ENCODE measurements at regions not wholly inside any gene's neighbourhood (a gene's known extent, or its start where the extent isn't known, plus 50 kb on each side); places are given as distances from the start of the nearest gene placed in this dataset.

DNA sequence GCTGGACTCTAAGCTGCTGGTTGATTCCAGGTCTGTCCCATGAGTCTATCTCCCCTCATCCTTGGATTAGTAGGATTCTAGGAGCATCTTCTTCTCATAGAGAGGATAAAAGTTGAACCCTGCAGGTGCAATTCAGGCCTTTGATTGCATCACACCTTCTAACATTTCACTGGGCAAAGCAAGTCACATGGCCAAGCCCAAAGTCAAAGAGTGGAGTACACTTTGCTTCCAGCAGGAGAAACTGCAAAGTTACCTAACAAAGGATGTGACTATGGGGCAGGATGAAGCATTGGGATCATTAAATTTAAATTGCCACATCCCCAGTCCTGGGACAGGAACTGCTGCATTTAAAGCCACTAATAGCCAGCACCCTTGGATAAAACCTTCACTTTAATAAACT, 51.0 kb upstream of the EGFLAM start:
- Mint-ChIP-seq H3K36me3 (no peaks in the 10 kb centered on the region), H3K4me1 (no peaks in the 10 kb centered on the region), H3K4me3 (no peak overlapping the region), H3K9me3 (no peaks in the 10 kb centered on the region), H3K27ac (no peak overlapping the region), H3K27me3 (peaks cover 17% of the 10 kb centered on the region)
- CTCF ChIA-PET, result no interaction called here
- DNase-seq, result no peak

DNA sequence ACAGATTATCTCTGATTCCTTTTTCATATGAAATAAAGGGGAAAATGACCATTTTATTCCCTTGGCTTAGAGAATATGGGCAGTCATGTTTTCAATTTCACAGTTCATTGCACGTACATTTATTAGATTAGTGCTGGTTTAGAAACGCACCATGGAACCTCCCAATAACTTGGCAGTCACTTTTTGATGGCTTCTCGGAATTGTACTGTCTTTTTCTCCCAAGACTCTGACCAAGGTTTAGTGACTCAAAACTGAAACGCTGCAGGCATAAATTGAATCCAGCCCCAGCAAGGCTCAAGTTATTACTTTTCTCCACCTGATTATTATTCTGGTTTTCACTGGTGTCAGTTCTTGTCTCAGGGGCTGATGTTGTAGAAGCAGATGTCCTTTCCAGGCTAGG, 55.6 kb upstream of the EGFLAM start:
- H3K27me3 Mint-ChIP-seq, result peaks cover 26% of the 10 kb centered on the region
- DNase-seq, result no peak
- H3K4me3 Mint-ChIP-seq, result no peak overlapping the region
- H3K9me3 Mint-ChIP-seq, result no peaks in the 10 kb centered on the region
- CTCF ChIA-PET, result no interaction called here
- H3K4me1 Mint-ChIP-seq, result no peaks in the 10 kb centered on the region
- no peaks in the 10 kb centered on the region for H3K36me3 Mint-ChIP-seq
- no peak overlapping the region for H3K27ac Mint-ChIP-seq

DNA sequence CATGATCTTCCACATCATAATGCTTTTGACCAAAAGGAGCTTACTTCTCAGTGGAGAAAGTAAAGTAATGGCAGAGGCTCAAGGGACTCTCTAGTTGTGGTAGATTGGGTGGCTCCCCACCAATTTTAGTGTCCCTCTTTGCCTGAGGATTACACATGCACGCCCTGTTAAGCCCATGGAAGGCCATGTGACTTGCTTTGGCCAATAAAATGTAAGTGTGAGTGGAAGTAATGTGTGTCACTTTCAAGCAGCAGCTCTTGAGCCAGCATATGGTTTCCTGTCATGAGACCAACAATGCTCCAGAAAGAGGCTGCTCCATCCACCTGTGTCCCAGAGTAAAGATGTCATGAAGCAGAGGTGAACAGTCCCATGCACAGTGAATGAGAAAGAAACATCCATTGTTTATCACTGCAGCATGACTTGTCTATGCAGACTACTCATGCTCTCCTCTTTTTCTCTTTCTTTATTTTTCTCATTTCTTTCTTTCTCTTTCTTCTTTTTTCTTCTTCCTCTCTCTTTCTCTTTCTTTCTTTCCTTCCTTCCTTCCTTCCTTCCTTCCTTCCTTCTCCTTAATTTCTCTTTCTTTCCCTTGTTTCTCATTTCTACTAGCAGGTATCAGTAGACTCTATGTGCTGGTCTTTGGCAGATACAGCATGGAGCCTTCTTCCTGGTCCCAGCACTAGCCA, 57.3 kb upstream of the EGFLAM start:
- H3K4me1 Mint-ChIP-seq, result no peaks in the 10 kb centered on the region
- CTCF ChIA-PET, result interaction anchor here (0.8 to 1.3 kb wide), 2 partner anchors 9 to 1779 kb away, joined by 3 read pairs; no protein-coding TSS in a partner anchor
- H3K27me3 Mint-ChIP-seq, result peaks cover 28% of the 10 kb centered on the region
- DNase-seq, result no peak
- H3K9me3 Mint-ChIP-seq, result no peaks in the 10 kb centered on the region
- no peaks in the 10 kb centered on the region for H3K36me3 Mint-ChIP-seq
- no peak overlapping the region for H3K27ac Mint-ChIP-seq
- H3K4me3 Mint-ChIP-seq, result no peak overlapping the region

GRCh38 chr5:38197118-38197517, 61.2 kb upstream of the EGFLAM start:
- H3K4me3 Mint-ChIP-seq, result no peak overlapping the region
- CTCF ChIA-PET, result no interaction called here
- no peak overlapping the region for H3K27ac Mint-ChIP-seq
- peaks cover 43% of the 10 kb centered on the region for H3K27me3 Mint-ChIP-seq
- H3K36me3 Mint-ChIP-seq, result no peaks in the 10 kb centered on the region
- DNase-seq, result no peak
- H3K4me1 Mint-ChIP-seq, result no peaks in the 10 kb centered on the region
- H3K9me3 Mint-ChIP-seq, result no peaks in the 10 kb centered on the region

DNA sequence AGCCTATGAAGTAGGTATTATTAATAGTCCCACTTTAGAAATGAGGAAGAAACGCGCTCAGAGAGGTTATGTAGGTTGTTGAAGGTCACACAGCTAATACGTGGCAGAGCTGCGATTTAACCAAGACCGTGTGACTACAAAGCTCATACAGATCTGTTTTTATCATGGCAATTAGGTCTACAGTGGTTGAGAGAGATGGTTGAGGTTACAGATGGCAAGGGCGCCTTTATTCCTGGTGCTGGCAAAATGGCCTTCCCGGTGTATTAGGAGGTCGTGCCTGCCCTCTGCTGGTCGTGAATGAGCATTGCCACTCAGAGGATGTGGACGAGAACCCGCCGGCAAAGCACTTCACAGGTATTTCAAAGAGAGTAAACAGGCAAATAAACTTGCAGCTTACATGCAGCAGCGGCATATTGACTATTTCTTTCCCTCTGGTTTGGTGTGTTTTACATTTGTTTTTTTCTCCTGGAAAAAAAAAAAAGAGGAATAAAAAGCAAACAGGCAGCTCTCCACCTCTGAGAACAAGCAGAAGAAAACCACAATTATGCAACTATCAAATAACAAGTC, 65.3 kb upstream of the EGFLAM start:
- DNase-seq, result peak; percentile 73
- H3K27ac Mint-ChIP-seq, result no peak overlapping the region

GRCh38 chr5:38191693-38192092, 66.7 kb upstream of the EGFLAM start:
- CTCF ChIA-PET, result interaction anchor here (0.7 to 2.4 kb wide), 6 partner anchors 9 to 780 kb away, joined by 3 to 22 read pairs (median 6); partner anchors contain the start of gene GDNF

More for the DNA sequence above, 65.3 kb upstream of the EGFLAM start:
- H3K27me3 Mint-ChIP-seq, result peaks cover 58% of the 10 kb centered on the region
- H3K9me3 Mint-ChIP-seq, result no peaks in the 10 kb centered on the region
- no peaks in the 10 kb centered on the region for H3K36me3 Mint-ChIP-seq
- no peak overlapping the region for H3K4me3 Mint-ChIP-seq
- CTCF ChIA-PET, result interaction anchor here (0.6 to 2.4 kb wide), 13 partner anchors 13 to 1464 kb away, joined by 3 to 22 read pairs (median 5); partner anchors contain the start of gene GDNF
- no peaks in the 10 kb centered on the region for H3K4me1 Mint-ChIP-seq

GRCh38 chr5:38190111-38190510, 68.2 kb upstream of the EGFLAM start:
- Mint-ChIP-seq H3K4me1 (no peaks in the 10 kb centered on the region), H3K27ac (no peak overlapping the region), H3K4me3 (no peak overlapping the region), H3K36me3 (no peaks in the 10 kb centered on the region), H3K9me3 (no peaks in the 10 kb centered on the region), H3K27me3 (peaks cover 50% of the 10 kb centered on the region)
- CTCF ChIA-PET, result no interaction called here
- no peak for DNase-seq

More at GRCh38 chr5:38191693-38192092, 66.7 kb upstream of the EGFLAM start:
- Mint-ChIP-seq H3K4me3 (no peak overlapping the region), H3K4me1 (no peaks in the 10 kb centered on the region), H3K27ac (no peak overlapping the region), H3K27me3 (peaks cover 52% of the 10 kb centered on the region), H3K9me3 (no peaks in the 10 kb centered on the region), H3K36me3 (no peaks in the 10 kb centered on the region)
- DNase-seq, result no peak

DNA sequence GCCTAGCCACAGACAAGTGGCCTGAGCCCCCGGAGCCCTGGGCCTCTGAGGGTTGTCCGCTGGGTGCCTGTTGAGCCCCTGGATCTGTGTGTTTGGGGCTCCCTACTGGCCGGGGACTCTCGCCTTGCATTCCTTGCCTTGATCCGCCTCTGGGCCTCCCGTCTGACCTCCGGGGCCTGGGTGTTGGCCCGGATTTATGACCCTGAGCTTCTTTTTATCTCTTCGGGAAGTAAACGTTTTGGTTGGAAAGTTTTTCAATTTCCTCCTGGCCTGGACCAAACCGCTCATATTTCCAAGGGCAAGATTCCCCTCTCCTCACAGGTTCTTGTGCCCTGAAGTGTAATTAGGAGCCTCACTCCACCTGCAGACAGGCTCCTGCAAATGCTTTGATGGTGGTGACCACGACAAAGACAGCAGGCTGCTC, 69.3 kb upstream of the EGFLAM start:
- CTCF ChIA-PET, result no interaction called here
- DNase-seq, result no peak
- H3K4me1 Mint-ChIP-seq, result no peaks in the 10 kb centered on the region
- peaks cover 40% of the 10 kb centered on the region for H3K27me3 Mint-ChIP-seq
- no peaks in the 10 kb centered on the region for H3K36me3 Mint-ChIP-seq
- H3K27ac Mint-ChIP-seq, result no peak overlapping the region
- no peak overlapping the region for H3K4me3 Mint-ChIP-seq
- H3K9me3 Mint-ChIP-seq, result no peaks in the 10 kb centered on the region

- Mint-ChIP-seq H3K27me3 (peaks cover 35% of the 10 kb centered on the region), H3K9me3 (no peaks in the 10 kb centered on the region), H3K36me3 (no peaks in the 10 kb centered on the region), H3K4me1 (no peaks in the 10 kb centered on the region), H3K4me3 (no peak overlapping the region), H3K27ac (no peak overlapping the region)
- no peak for DNase-seq
- CTCF ChIA-PET, result no interaction called here
Observed at GRCh38 chr5:38188591-38188990, 69.8 kb upstream of the EGFLAM start.

GRCh38 chr5:38187532-38187931, 70.8 kb upstream of the EGFLAM start:
- Mint-ChIP-seq H3K27ac (no peak overlapping the region), H3K9me3 (no peaks in the 10 kb centered on the region), H3K4me3 (no peak overlapping the region), H3K4me1 (no peaks in the 10 kb centered on the region), H3K36me3 (no peaks in the 10 kb centered on the region), H3K27me3 (peaks cover 28% of the 10 kb centered on the region)
- CTCF ChIA-PET, result no interaction called here
- DNase-seq, result no peak

DNA sequence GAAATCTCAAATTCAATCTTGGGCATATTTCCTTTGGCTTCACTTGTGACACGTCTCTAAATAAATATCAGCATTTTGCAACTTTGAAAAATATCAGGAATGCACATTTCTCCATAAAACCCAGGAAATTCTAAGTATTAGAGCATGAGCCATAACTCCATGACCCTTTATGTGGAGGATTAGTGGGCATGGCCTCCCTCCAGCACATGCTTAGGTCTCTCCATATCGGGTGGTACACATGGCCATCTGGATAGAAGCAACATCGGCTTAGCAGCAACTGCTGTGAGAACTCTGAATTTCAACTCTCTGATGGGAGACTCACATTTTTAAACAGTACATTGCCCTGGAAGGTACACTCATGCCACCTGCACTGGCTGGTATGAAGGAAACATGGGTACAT, 73.7 kb upstream of the EGFLAM start:
- H3K9me3 Mint-ChIP-seq, result no peaks in the 10 kb centered on the region
- DNase-seq, result no peak
- no peaks in the 10 kb centered on the region for H3K36me3 Mint-ChIP-seq
- CTCF ChIA-PET, result no interaction called here
- H3K27ac Mint-ChIP-seq, result no peak overlapping the region
- H3K4me1 Mint-ChIP-seq, result no peaks in the 10 kb centered on the region
- H3K27me3 Mint-ChIP-seq, result peaks cover 11% of the 10 kb centered on the region
- no peak overlapping the region for H3K4me3 Mint-ChIP-seq

- H3K27ac Mint-ChIP-seq, result no peak overlapping the region
- no peaks in the 10 kb centered on the region for H3K27me3 Mint-ChIP-seq
- no peaks in the 10 kb centered on the region for H3K36me3 Mint-ChIP-seq
- H3K9me3 Mint-ChIP-seq, result no peaks in the 10 kb centered on the region
- no peak for DNase-seq
- H3K4me1 Mint-ChIP-seq, result no peaks in the 10 kb centered on the region
- no peak overlapping the region for H3K4me3 Mint-ChIP-seq
- CTCF ChIA-PET, result no interaction called here
Observed at GRCh38 chr5:38182991-38183390, 75.4 kb upstream of the EGFLAM start.

DNA sequence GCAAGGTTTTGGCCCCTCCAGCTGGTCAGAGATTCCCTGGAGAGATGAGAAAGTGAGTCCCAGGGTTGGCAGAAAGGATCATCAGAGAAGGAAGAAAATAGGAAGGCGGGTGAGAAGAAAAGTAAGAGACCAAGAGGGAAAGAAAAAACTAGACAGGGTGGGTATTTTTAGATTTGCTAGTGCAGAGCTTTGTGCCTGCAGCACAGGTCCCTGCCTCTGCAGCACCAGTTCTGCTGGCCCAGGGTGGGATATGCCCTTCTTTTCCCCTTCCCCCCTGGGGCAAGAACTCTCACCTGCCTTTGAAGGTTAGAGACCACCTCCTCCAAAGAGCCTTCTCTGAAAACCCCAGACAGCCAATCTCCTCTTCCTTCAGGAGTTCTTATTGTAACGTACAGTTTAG, 90.3 kb upstream of the EGFLAM start:
- H3K36me3 Mint-ChIP-seq, result no peaks in the 10 kb centered on the region
- no peak overlapping the region for H3K27ac Mint-ChIP-seq
- H3K9me3 Mint-ChIP-seq, result no peaks in the 10 kb centered on the region
- H3K4me1 Mint-ChIP-seq, result no peaks in the 10 kb centered on the region
- CTCF ChIA-PET, result interaction anchor here (1.2 kb wide), 1 partner anchor 11 kb away, joined by 4 read pairs; no protein-coding TSS in a partner anchor
- DNase-seq, result no peak
- no peaks in the 10 kb centered on the region for H3K27me3 Mint-ChIP-seq
- H3K4me3 Mint-ChIP-seq, result no peak overlapping the region

GRCh38 chr5:38167562-38167996, 90.8 kb upstream of the EGFLAM start:
- no peaks in the 10 kb centered on the region for H3K27me3 Mint-ChIP-seq
- no peaks in the 10 kb centered on the region for H3K36me3 Mint-ChIP-seq
- CTCF ChIA-PET, result interaction anchor here (1.2 kb wide), 1 partner anchor 10 kb away, joined by 4 read pairs; no protein-coding TSS in a partner anchor
- H3K9me3 Mint-ChIP-seq, result no peaks in the 10 kb centered on the region
- no peaks in the 10 kb centered on the region for H3K4me1 Mint-ChIP-seq
- no peak overlapping the region for H3K4me3 Mint-ChIP-seq
- no peak for DNase-seq
- H3K27ac Mint-ChIP-seq, result no peak overlapping the region

DNA sequence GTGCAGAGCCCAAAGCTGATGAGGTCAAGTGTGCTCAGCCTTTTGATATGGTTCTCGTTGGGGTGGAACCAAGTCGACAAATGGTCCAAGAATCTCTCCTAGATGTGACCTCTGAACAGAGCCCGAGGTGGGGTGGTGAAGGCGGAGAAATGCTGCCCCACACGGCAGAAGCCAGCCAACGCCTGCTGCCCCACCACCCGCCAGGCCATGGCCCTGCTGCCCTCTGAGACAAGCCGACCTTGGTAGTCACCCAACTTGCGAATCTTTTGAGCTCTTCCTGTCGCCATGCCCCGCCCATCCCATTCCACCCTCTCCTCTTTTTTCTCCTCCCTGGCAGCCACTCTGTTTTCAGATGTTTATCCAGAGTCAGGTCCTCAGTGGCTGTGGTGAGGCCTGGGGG, 91.5 kb upstream of the EGFLAM start:
- no peak for DNase-seq
- CTCF ChIA-PET, result interaction anchor here (1.2 kb wide), 1 partner anchor 9 kb away, joined by 4 read pairs; no protein-coding TSS in a partner anchor

More for the DNA sequence above, 91.5 kb upstream of the EGFLAM start:
- no peaks in the 10 kb centered on the region for H3K27me3 Mint-ChIP-seq
- no peak overlapping the region for H3K4me3 Mint-ChIP-seq
- no peaks in the 10 kb centered on the region for H3K4me1 Mint-ChIP-seq
- H3K9me3 Mint-ChIP-seq, result no peaks in the 10 kb centered on the region
- H3K36me3 Mint-ChIP-seq, result no peaks in the 10 kb centered on the region
- H3K27ac Mint-ChIP-seq, result no peak overlapping the region

Data from activated naive CD4-positive, alpha-beta T cell treated with anti-CD3 and anti-CD28 coated beads, Interleukin-2, amount 10 ng/mL, durations not matched to agents 7 days and 5 days (primary cell).